ENCODE measurements at regions not wholly inside any gene's neighbourhood (a gene's known extent, or its start where the extent isn't known, plus 50 kb on each side); places are given as distances from the start of the nearest gene placed in this dataset.
A peak's percentile ranks its signal among the peaks of the same experiment; 100 is the strongest.

- no peaks in the 10 kb centered on the region for H3K36me3 ChIP-seq (ENCODE audit: control insufficient read depth in 4 of 4, insufficient read depth in 4 of 4, low read length in 4 of 4)
- no peaks in the 10 kb centered on the region for H3K4me1 ChIP-seq (ENCODE audit: control insufficient read depth in 5 of 5, insufficient read depth in 5 of 5, low read length in 5 of 5)
- H3K4me3 ChIP-seq = no peak overlapping the region
- no peaks in the 10 kb centered on the region for H3K9me3 ChIP-seq (ENCODE audit: control insufficient read depth in 4 of 4, insufficient read depth in 3 of 4, low read length in 3 of 4)
- H3K27me3 ChIP-seq (ENCODE audit: control insufficient read depth in 3 of 3, insufficient read depth in 3 of 3, low read length in 2 of 3) = peaks cover 0 to 6% (median 0%) of the 10 kb centered on the region in 3 donors
- ATAC-seq (ENCODE audit: insufficient read depth, low FRiP score) = no peak
- no peak for TF ChIP-seq CTCF (IDR thresholded peaks at IDR 0.05; ENCODE audit: control extremely low read depth, extremely low read depth)
- H3K9ac ChIP-seq (ENCODE audit: insufficient read depth in 1 of 2, low read length in 2 of 2) = no peak overlapping the region
- no peak for DNase-seq
- H3K27ac ChIP-seq (ENCODE audit: low read depth in 1 of 2, low read length in 1 of 2) = no peak overlapping the region
Observed at GRCh38 chrX:22689290-22689689, 310.5 kb upstream of the DDX53 start.

GRCh38 chrX:22690116-22690515 lies 309.6 kb upstream of the DDX53 start:
- Histone ChIP-seq H3K27ac (ENCODE audit: low read depth in 1 of 2, low read length in 1 of 2) (no peak overlapping the region), H3K9me3 (ENCODE audit: control insufficient read depth in 4 of 4, insufficient read depth in 3 of 4, low read length in 3 of 4) (no peaks in the 10 kb centered on the region), H3K36me3 (ENCODE audit: control insufficient read depth in 4 of 4, insufficient read depth in 4 of 4, low read length in 4 of 4) (no peaks in the 10 kb centered on the region), H3K27me3 (ENCODE audit: control insufficient read depth in 3 of 3, insufficient read depth in 3 of 3, low read length in 2 of 3) (peaks cover 0 to 6% (median 0%) of the 10 kb centered on the region in 3 donors), H3K9ac (ENCODE audit: insufficient read depth in 1 of 2, low read length in 2 of 2) (no peak overlapping the region), H3K4me3 (no peak overlapping the region), H3K4me1 (ENCODE audit: control insufficient read depth in 5 of 5, insufficient read depth in 5 of 5, low read length in 5 of 5) (no peaks in the 10 kb centered on the region)
- no peak for TF ChIP-seq CTCF (IDR thresholded peaks at IDR 0.05; ENCODE audit: control extremely low read depth, extremely low read depth)
- ATAC-seq (ENCODE audit: insufficient read depth, low FRiP score) = no peak
- peak; percentile 38 to 84 (median 72) for DNase-seq
- 57 to 74% methylated on average over 5 of the region's 5 CpGs for WGBS, 2 donors

GRCh38 chrX:22691966-22692565 lies 307.7 kb upstream of the DDX53 start:
- peaks cover 0 to 6% (median 0%) of the 10 kb centered on the region in 3 donors for H3K27me3 ChIP-seq (ENCODE audit: control insufficient read depth in 3 of 3, insufficient read depth in 3 of 3, low read length in 2 of 3)
- peaks cover 0 to 2% (median 0%) of the 10 kb centered on the region in 4 donors for H3K9me3 ChIP-seq (ENCODE audit: control insufficient read depth in 4 of 4, insufficient read depth in 3 of 4, low read length in 3 of 4)
- H3K27ac ChIP-seq (ENCODE audit: low read depth in 1 of 2, low read length in 1 of 2) = no peak overlapping the region
- WGBS, 2 donors = 66 to 79% methylated on average over 6 of the region's 6 CpGs
- no peak overlapping the region for H3K9ac ChIP-seq (ENCODE audit: insufficient read depth in 1 of 2, low read length in 2 of 2)
- no peak for DNase-seq
- no peak overlapping the region for H3K4me3 ChIP-seq
- TF ChIP-seq CTCF (IDR thresholded peaks at IDR 0.05; ENCODE audit: control extremely low read depth, extremely low read depth) = no peak
- no peaks in the 10 kb centered on the region for H3K4me1 ChIP-seq (ENCODE audit: control insufficient read depth in 5 of 5, insufficient read depth in 5 of 5, low read length in 5 of 5)
- no peak for ATAC-seq (ENCODE audit: insufficient read depth, low FRiP score)
- no peaks in the 10 kb centered on the region for H3K36me3 ChIP-seq (ENCODE audit: control insufficient read depth in 4 of 4, insufficient read depth in 4 of 4, low read length in 4 of 4)

GRCh38 chrX:22698151-22698550 lies 301.6 kb upstream of the DDX53 start:
- Histone ChIP-seq H3K9me3 (ENCODE audit: control insufficient read depth in 4 of 4, insufficient read depth in 3 of 4, low read length in 3 of 4) (peaks cover 0 to 2% (median 0%) of the 10 kb centered on the region in 4 donors), H3K27ac (ENCODE audit: low read depth in 1 of 2, low read length in 1 of 2) (no peak overlapping the region), H3K4me3 (no peak overlapping the region), H3K27me3 (ENCODE audit: control insufficient read depth in 3 of 3, insufficient read depth in 3 of 3, low read length in 2 of 3) (peaks cover 0 to 4% (median 0%) of the 10 kb centered on the region in 3 donors), H3K4me1 (ENCODE audit: control insufficient read depth in 5 of 5, insufficient read depth in 5 of 5, low read length in 5 of 5) (peaks cover 0 to 3% (median 0%) of the 10 kb centered on the region in 5 donors), H3K9ac (ENCODE audit: insufficient read depth in 1 of 2, low read length in 2 of 2) (no peak overlapping the region), H3K36me3 (ENCODE audit: control insufficient read depth in 4 of 4, insufficient read depth in 4 of 4, low read length in 4 of 4) (no peaks in the 10 kb centered on the region)
- no peak for ATAC-seq (ENCODE audit: insufficient read depth, low FRiP score)
- DNase-seq = no peak
- TF ChIP-seq CTCF (IDR thresholded peaks at IDR 0.05; ENCODE audit: control extremely low read depth, extremely low read depth) = no peak
